Sigmoid colon (tissue), 4 donors: ENCODE measurements at regions not wholly inside any gene's neighbourhood (a gene's known extent, or its start where the extent isn't known, plus 50 kb on each side); places are given as distances from the start of the nearest gene placed in this dataset.
"Not testable (repeated sequence)": the region's sequence is repeated elsewhere in the genome, so short reads cannot be mapped to it uniquely, and the experiment has no call there.

ENCODE experiments used
- EP300 ChIP-seq, 4 donors: sonication (generic); formaldehyde crosslinking; IDR thresholded peaks; one replicate each; pipeline ENCODE4 v1.6.1; 2017; ENCODE audit warnings: antibody characterized with exemption in 4 of 4
- POLR2A ChIP-seq, 2 donors: fragments of 450-650 bp; IDR thresholded peaks; one replicate each; pipeline ENCODE4 v1.6.1; 2016; ENCODE audit warnings: antibody characterized with exemption in 2 of 2, mild to moderate bottlenecking in 2 of 2, moderate library complexity in 2 of 2
- TF ChIP-seq, protein P1 (sequence below), 4 experiments: fragments of 450-650 bp in 3 of 4; fragments of 200-600 bp in 1 of 4; IDR thresholded peaks; one replicate each; pipeline ENCODE4 v1.5.1; 2016 to 2019; ENCODE audit warnings: antibody characterized with exemption in 4 of 4, mild to moderate bottlenecking in 3 of 4, moderate library complexity in 2 of 4

DNA sequence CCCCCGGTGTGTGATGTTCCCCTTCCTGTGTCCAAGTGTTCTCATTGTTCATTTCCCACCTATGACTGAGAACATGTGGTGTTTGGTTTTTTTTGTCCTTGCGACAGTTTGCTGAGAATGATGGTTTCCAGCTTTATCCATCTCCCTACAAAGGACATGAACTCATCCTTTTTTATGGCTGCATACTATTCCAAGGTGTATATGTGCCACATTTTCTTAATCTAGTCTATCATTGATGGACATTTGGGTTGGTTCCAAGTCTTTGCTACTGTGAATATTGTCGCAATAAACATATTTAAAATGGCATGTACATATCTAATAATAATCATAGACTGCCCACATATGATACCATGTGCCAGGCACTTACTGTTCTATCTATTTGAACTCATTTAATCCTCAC lies 491.0 kb downstream of the MED13L start:
- TF ChIP-seq POLR2A, EP300 (IDR thresholded peaks at IDR 0.05): not testable (repeated sequence)
- TF ChIP-seq, protein P1, sequence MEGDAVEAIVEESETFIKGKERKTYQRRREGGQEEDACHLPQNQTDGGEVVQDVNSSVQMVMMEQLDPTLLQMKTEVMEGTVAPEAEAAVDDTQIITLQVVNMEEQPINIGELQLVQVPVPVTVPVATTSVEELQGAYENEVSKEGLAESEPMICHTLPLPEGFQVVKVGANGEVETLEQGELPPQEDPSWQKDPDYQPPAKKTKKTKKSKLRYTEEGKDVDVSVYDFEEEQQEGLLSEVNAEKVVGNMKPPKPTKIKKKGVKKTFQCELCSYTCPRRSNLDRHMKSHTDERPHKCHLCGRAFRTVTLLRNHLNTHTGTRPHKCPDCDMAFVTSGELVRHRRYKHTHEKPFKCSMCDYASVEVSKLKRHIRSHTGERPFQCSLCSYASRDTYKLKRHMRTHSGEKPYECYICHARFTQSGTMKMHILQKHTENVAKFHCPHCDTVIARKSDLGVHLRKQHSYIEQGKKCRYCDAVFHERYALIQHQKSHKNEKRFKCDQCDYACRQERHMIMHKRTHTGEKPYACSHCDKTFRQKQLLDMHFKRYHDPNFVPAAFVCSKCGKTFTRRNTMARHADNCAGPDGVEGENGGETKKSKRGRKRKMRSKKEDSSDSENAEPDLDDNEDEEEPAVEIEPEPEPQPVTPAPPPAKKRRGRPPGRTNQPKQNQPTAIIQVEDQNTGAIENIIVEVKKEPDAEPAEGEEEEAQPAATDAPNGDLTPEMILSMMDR (IDR thresholded peaks at IDR 0.05), result not testable (repeated sequence)
